NCI-H524 (cell line): ENCODE measurements at regions not wholly inside any gene's neighbourhood (a gene's known extent, or its start where the extent isn't known, plus 50 kb on each side); places are given as distances from the start of the nearest gene placed in this dataset.
"Not testable (repeated sequence)": the region's sequence is repeated elsewhere in the genome, so short reads cannot be mapped to it uniquely, and the experiment has no call there.

ENCODE experiments used
- DNase-seq, 2 experiments: peaks; one replicate each; lab custom pipeline; 2025; lab: John Stamatoyannopoulos, UW

- DNase-seq, result no peak
Observed at GRCh38 chr21:25240974-25241373, 366.3 kb downstream of the MRPL39 start.

- no peak for DNase-seq
Observed at GRCh38 chr21:25234857-25235801, 372.2 kb downstream of the MRPL39 start.

- DNase-seq, result no peak
Observed at GRCh38 chr21:25220954-25221353, 386.3 kb downstream of the MRPL39 start.

- DNase-seq, result no peak
Observed at GRCh38 chr21:25220169-25220568, 387.1 kb downstream of the MRPL39 start.

- DNase-seq, result no peak
Observed at GRCh38 chr21:25215698-25216384, 391.4 kb downstream of the MRPL39 start.

- no peak for DNase-seq
Observed at GRCh38 chr21:25214676-25215075, 392.6 kb downstream of the MRPL39 start.

GRCh38 chr21:25199944-25200343 lies 407.3 kb downstream of the MRPL39 start:
- DNase-seq, result no peak

GRCh38 chr21:25191141-25191540 lies 416.1 kb downstream of the MRPL39 start:
- DNase-seq, result no peak

GRCh38 chr21:25189497-25189896 lies 417.8 kb downstream of the MRPL39 start:
- no peak for DNase-seq

GRCh38 chr21:25188677-25189079 lies 418.6 kb downstream of the MRPL39 start:
- DNase-seq, result no peak

GRCh38 chr21:25186273-25186672 lies 421.0 kb downstream of the MRPL39 start:
- no peak for DNase-seq

- DNase-seq, result no peak
Observed at GRCh38 chr21:25183577-25183976, 423.7 kb downstream of the MRPL39 start.

- not testable (repeated sequence) for DNase-seq
Observed at GRCh38 chr21:25181690-25182089, 425.6 kb downstream of the MRPL39 start.

- no peak for DNase-seq
Observed at GRCh38 chr21:25179116-25179515, 428.2 kb downstream of the MRPL39 start.

- DNase-seq, result no peak
Observed at GRCh38 chr21:25176637-25177412, 430.5 kb downstream of the MRPL39 start.

- DNase-seq, result no peak
Observed at GRCh38 chr21:25175938-25176337, 431.3 kb downstream of the MRPL39 start.

- no peak for DNase-seq
Observed at GRCh38 chr21:25171438-25171837, 435.8 kb downstream of the MRPL39 start.

- no peak for DNase-seq
Observed at GRCh38 chr21:25170681-25171080, 436.6 kb downstream of the MRPL39 start.

GRCh38 chr21:25169370-25169769 lies 437.9 kb downstream of the MRPL39 start:
- no peak for DNase-seq

GRCh38 chr21:25166904-25167303 lies 440.4 kb downstream of the MRPL39 start:
- not testable (repeated sequence) for DNase-seq

GRCh38 chr21:25161571-25161970 lies 445.7 kb downstream of the MRPL39 start:
- no peak for DNase-seq

- DNase-seq, result not testable (repeated sequence)
Observed at GRCh38 chr21:25155020-25155419, 452.3 kb downstream of the MRPL39 start.
